H9 (cell line): ENCODE measurements at regions not wholly inside any gene's neighbourhood (a gene's known extent, or its start where the extent isn't known, plus 50 kb on each side); places are given as distances from the start of the nearest gene placed in this dataset.

ENCODE experiments used
- DNase-seq: peaks from one replicate; pipeline ENCODE4 v3.0.0-alpha.2; 2017
- H2AFZ ChIP-seq: one replicate; pipeline ENCODE4 v1.6.1; 2013; ENCODE audit warnings: mild to moderate bottlenecking, low read length, control low read depth, moderate library complexity
- H2AK5ac ChIP-seq: 2 replicates; pipeline ENCODE4 v1.6.1; 2013; ENCODE audit warnings: low read length, control low read depth, mixed read lengths; ENCODE audit not compliant: insufficient read length
- H2BK120ac ChIP-seq: one replicate; pipeline ENCODE4 v1.6.1; 2013; ENCODE audit warnings: low read depth, mild to moderate bottlenecking, low read length, control low read depth, inconsistent platforms; ENCODE audit not compliant: poor library complexity, severe bottlenecking
- H2BK12ac ChIP-seq: 2 replicates; pipeline ENCODE4 v1.6.1; 2013; ENCODE audit warnings: low read length, control low read depth, mixed read lengths, low read depth; ENCODE audit not compliant: insufficient read length
- H2BK15ac ChIP-seq: 2 replicates; pipeline ENCODE4 v1.6.1; 2013; ENCODE audit warnings: low read depth, low read length, control low read depth
- H2BK20ac ChIP-seq: one replicate; pipeline ENCODE4 v1.6.1; 2013; ENCODE audit warnings: low read depth, mild to moderate bottlenecking, low read length, control low read depth, inconsistent platforms; ENCODE audit not compliant: poor library complexity, severe bottlenecking
- H2BK5ac ChIP-seq: 2 replicates; pipeline ENCODE4 v1.6.1; 2013; ENCODE audit warnings: low read length, control low read depth, mixed read lengths; ENCODE audit not compliant: insufficient read length
- H3K14ac ChIP-seq: 2 replicates; pipeline ENCODE4 v1.6.1; 2013; ENCODE audit warnings: low read length, control low read depth; ENCODE audit not compliant: insufficient read depth
- H3K18ac ChIP-seq: 2 replicates; pipeline ENCODE4 v1.6.1; 2013; ENCODE audit warnings: low read depth, mild to moderate bottlenecking, mixed read lengths, low read length, control low read depth; ENCODE audit not compliant: insufficient read length
- H3K23ac ChIP-seq: 2 replicates; pipeline ENCODE4 v1.6.1; 2013; ENCODE audit warnings: low read length, control low read depth, mixed read lengths, low read depth; ENCODE audit not compliant: insufficient read length
- H3K23me2 ChIP-seq: 2 replicates; pipeline ENCODE4 v1.6.1; 2013; ENCODE audit warnings: low read depth, mild to moderate bottlenecking, mixed read lengths, low read length, control low read depth; ENCODE audit not compliant: insufficient read length, poor library complexity, severe bottlenecking
- H3K27ac ChIP-seq: 2 replicates; pipeline ENCODE4 v1.5.1; 2013; ENCODE audit warnings: low read length, control low read depth, mixed read lengths, low read depth; ENCODE audit not compliant: insufficient read length
- H3K27me3 ChIP-seq: 2 replicates; pipeline ENCODE4 v1.6.1; 2013; ENCODE audit warnings: low read length, control low read depth, inconsistent platforms; ENCODE audit not compliant: insufficient read depth
- H3K4ac ChIP-seq: 2 replicates; pipeline ENCODE4 v1.6.1; 2013; ENCODE audit warnings: low read depth, mild to moderate bottlenecking, control low read depth, inconsistent platforms, low read length, moderate library complexity
- H3K4me1 ChIP-seq: 2 replicates; pipeline ENCODE4 v1.6.1; 2013; ENCODE audit warnings: low read length, control low read depth, inconsistent platforms; ENCODE audit not compliant: insufficient read depth
- H3K4me2 ChIP-seq: 2 replicates; pipeline ENCODE4 v1.6.1; 2013; ENCODE audit warnings: low read length, control low read depth, mixed read lengths; ENCODE audit not compliant: insufficient read length, insufficient read depth
- H3K56ac ChIP-seq: 2 replicates; pipeline ENCODE4 v1.6.1; 2013; ENCODE audit warnings: low read depth, mild to moderate bottlenecking, mixed read lengths, low read length, control low read depth; ENCODE audit not compliant: insufficient read length
- H3K79me1 ChIP-seq: 2 replicates; pipeline ENCODE4 v1.6.1; 2013; ENCODE audit warnings: low read depth, mild to moderate bottlenecking, moderate library complexity, low read length, control low read depth, inconsistent platforms; ENCODE audit not compliant: insufficient read depth, poor library complexity, severe bottlenecking
- H3K79me2 ChIP-seq: 2 replicates; pipeline ENCODE4 v1.6.1; 2013; ENCODE audit warnings: low read length, control low read depth, inconsistent platforms; ENCODE audit not compliant: insufficient read depth
- H3K9ac ChIP-seq: 2 replicates; pipeline ENCODE4 v1.6.1; 2013; ENCODE audit warnings: low read length, control low read depth, mixed read lengths; ENCODE audit not compliant: insufficient read length; ENCODE audit errors: extremely low read depth
- H3K9me3 ChIP-seq: one replicate; pipeline ENCODE4 v1.6.1; 2013; ENCODE audit warnings: low read depth, low read length, inconsistent platforms; ENCODE audit not compliant: control insufficient read depth
- H3T11ph ChIP-seq: one replicate; pipeline ENCODE4 v1.6.1; 2013; ENCODE audit warnings: mild to moderate bottlenecking, low read length, control low read depth, inconsistent platforms
- H4K20me1 ChIP-seq: one replicate; pipeline ENCODE4 v1.6.1; 2013; ENCODE audit not compliant: control insufficient read depth, insufficient read length, insufficient read depth
- H4K5ac ChIP-seq: 2 replicates; pipeline ENCODE4 v1.6.1; 2013; ENCODE audit warnings: low read depth, mild to moderate bottlenecking, mixed read lengths, low read length, control low read depth; ENCODE audit not compliant: insufficient read length
- H4K8ac ChIP-seq: replicated peaks from 2 replicates; pipeline ENCODE4 v1.6.1; 2013; ENCODE audit warnings: low read length, control low read depth, mixed read lengths, low read depth; ENCODE audit not compliant: insufficient read length
- H4K91ac ChIP-seq: 2 replicates; pipeline ENCODE4 v1.6.1; 2013; ENCODE audit warnings: low read depth, mild to moderate bottlenecking, moderate library complexity, mixed read lengths, low read length, control low read depth; ENCODE audit not compliant: insufficient read length
- H3K27ac Mint-ChIP-seq, 3 experiments: 2 replicates in 2 of 3; 3 replicates in 1 of 3; pipeline ENCODE4 v1.8.0; 2020 to 2021; ENCODE audit warnings: mixed read lengths in 3 of 3, mild to moderate bottlenecking in 1 of 3, moderate library complexity in 1 of 3
- H3K27me3 Mint-ChIP-seq: 2 replicates; pipeline ENCODE4 v1.8.0; 2021; ENCODE audit warnings: low read depth, mild to moderate bottlenecking, moderate library complexity, mixed read lengths
- H3K36me3 Mint-ChIP-seq, 3 experiments: 2 replicates in 2 of 3; 3 replicates in 1 of 3; pipeline ENCODE4 v1.8.0; 2020 to 2021; ENCODE audit warnings: low read depth in 3 of 3, mixed read lengths in 3 of 3; ENCODE audit not compliant: insufficient read depth in 1 of 3
- H3K4me1 Mint-ChIP-seq, 2 experiments: 2 replicates each; pipeline ENCODE4 v1.8.0; 2020; ENCODE audit warnings: mixed read lengths in 2 of 2
- H3K4me3 Mint-ChIP-seq, 2 experiments: 2 replicates in 1 of 2; 3 replicates in 1 of 2; pipeline ENCODE4 v1.8.0; 2020 to 2021; ENCODE audit warnings: mild to moderate bottlenecking in 2 of 2, mixed read lengths in 2 of 2, moderate library complexity in 1 of 2
- H3K9me3 Mint-ChIP-seq, 2 experiments: 2 replicates in 1 of 2; 3 replicates in 1 of 2; pipeline ENCODE4 v1.8.0; 2020; ENCODE audit warnings: mild to moderate bottlenecking in 2 of 2, mixed read lengths in 2 of 2, moderate library complexity in 1 of 2
- WGBS: extraction: QIAGEN DNeasy Blood & Tissue Kit; methylation state at CpG from one replicate; pipeline ENCODE4 v1.1.7; 2013; ENCODE audit warnings: missing lambda C conversion rate, low lambda C conversion rate, mixed read lengths; ENCODE audit not compliant: insufficient read length; ENCODE audit errors: extremely low coverage; 5-methylcytosine and 5-hydroxymethylcytosine counted together
- TF ChIP-seq, protein P1 (sequence below): fragments of 200-600 bp; sonication (generic); conservative IDR thresholded peaks from 3 replicates; pipeline ENCODE4 v1.8.0; 2021; ENCODE audit warnings: antibody characterized with exemption, mild to moderate bottlenecking

DNA sequence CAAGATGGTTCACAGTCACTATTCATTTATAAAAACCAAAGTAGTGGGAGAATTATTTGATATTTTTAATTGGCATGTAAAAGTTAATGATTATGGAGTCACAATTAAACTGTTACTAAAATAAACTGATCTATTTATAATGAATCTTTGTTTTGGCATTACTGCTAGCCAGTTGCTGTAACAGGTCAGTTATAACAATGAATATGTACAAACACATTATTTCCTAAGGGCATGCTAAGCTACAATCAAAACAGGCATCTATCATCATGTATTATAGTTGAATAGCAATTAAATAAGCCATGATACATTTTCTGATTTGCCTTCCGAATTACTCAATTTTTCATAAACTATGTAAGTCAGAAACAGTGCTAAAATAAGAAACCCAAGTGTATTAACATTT is 518.3 kb downstream of the SLC16A7 start:
- no peak overlapping the region for H3K27ac Mint-ChIP-seq
- peaks cover 4 to 8% of the 10 kb centered on the region in 2 experiments; a peak in 2 of 5 replicates for H3K9me3 Mint-ChIP-seq
- H4K5ac ChIP-seq = no peak overlapping the region
- H4K8ac ChIP-seq = no peak overlapping the region
- no peak overlapping the region for H3K14ac ChIP-seq
- H3K23me2 ChIP-seq = no peaks in the 10 kb centered on the region
- H3K27me3 Mint-ChIP-seq = no peaks in the 10 kb centered on the region
- H3T11ph ChIP-seq = no peak overlapping the region
- no peaks in the 10 kb centered on the region for H3K79me1 ChIP-seq
- no peak overlapping the region for H3K4me3 Mint-ChIP-seq
- H3K36me3 Mint-ChIP-seq = peaks cover 0 to 4% (median 1%) of the 10 kb centered on the region in 3 experiments; a peak in 2 of 7 replicates
- no peak overlapping the region for H3K56ac ChIP-seq
- no peak overlapping the region for H2AK5ac ChIP-seq
- H3K18ac ChIP-seq = no peak overlapping the region
- H3K4me1 Mint-ChIP-seq = no peaks in the 10 kb centered on the region
- H3K9me3 ChIP-seq = no peaks in the 10 kb centered on the region
- no peak overlapping the region for H3K23ac ChIP-seq
- H3K9ac ChIP-seq = no peak overlapping the region
- no peak overlapping the region for H2BK120ac ChIP-seq
- no peak for DNase-seq
- H3K4ac ChIP-seq = no peak overlapping the region
- no peak overlapping the region for H2BK15ac ChIP-seq
- no peak overlapping the region for H3K27ac ChIP-seq
- H2BK5ac ChIP-seq = no peak overlapping the region
- TF ChIP-seq, protein P1, sequence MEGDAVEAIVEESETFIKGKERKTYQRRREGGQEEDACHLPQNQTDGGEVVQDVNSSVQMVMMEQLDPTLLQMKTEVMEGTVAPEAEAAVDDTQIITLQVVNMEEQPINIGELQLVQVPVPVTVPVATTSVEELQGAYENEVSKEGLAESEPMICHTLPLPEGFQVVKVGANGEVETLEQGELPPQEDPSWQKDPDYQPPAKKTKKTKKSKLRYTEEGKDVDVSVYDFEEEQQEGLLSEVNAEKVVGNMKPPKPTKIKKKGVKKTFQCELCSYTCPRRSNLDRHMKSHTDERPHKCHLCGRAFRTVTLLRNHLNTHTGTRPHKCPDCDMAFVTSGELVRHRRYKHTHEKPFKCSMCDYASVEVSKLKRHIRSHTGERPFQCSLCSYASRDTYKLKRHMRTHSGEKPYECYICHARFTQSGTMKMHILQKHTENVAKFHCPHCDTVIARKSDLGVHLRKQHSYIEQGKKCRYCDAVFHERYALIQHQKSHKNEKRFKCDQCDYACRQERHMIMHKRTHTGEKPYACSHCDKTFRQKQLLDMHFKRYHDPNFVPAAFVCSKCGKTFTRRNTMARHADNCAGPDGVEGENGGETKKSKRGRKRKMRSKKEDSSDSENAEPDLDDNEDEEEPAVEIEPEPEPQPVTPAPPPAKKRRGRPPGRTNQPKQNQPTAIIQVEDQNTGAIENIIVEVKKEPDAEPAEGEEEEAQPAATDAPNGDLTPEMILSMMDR = no peak
- no peak overlapping the region for H4K91ac ChIP-seq
- WGBS = no CpG with 5 or more reads among the region's 1 CpG
- no peaks in the 10 kb centered on the region for H3K79me2 ChIP-seq
- H3K4me1 ChIP-seq = no peaks in the 10 kb centered on the region
- H4K20me1 ChIP-seq = no peaks in the 10 kb centered on the region
- H3K4me2 ChIP-seq = no peak overlapping the region
- no peak overlapping the region for H2BK12ac ChIP-seq
- no peaks in the 10 kb centered on the region for H3K27me3 ChIP-seq
- H2AFZ ChIP-seq = no peak overlapping the region
- no peak overlapping the region for H2BK20ac ChIP-seq
